NOMO-1 treated with DMSO at 0.1 percent for 48 hours (cell line): ENCODE measurements at regions not wholly inside any gene's neighbourhood (a gene's known extent, or its start where the extent isn't known, plus 50 kb on each side); places are given as distances from the start of the nearest gene placed in this dataset.

Source experiments
- DNase-seq: peaks from one replicate; lab custom pipeline; 2025; ENCODE audit not compliant: unreplicated experiment; lab: John Stamatoyannopoulos, UW

DNA sequence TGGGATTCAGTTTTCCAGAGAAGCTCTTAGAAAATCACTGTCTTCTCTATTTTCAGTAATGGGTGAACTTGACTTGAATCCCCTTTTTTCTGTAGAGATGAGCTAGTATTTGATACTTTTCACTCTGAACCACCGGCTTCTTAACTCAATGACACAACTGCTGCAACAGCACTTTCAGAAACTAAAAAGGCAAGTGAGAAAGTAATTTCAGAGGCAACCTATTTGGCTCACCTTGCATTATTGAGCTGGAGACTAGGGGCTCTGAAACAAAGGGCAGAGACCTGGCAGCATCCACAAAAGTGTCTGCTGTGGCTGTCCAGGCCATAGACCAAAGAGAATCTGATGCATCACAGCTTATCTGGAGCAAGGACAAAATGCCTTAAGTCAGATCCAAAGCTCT is 289.8 kb upstream of the IRAK1BP1 start:
- no peak for DNase-seq

DNA sequence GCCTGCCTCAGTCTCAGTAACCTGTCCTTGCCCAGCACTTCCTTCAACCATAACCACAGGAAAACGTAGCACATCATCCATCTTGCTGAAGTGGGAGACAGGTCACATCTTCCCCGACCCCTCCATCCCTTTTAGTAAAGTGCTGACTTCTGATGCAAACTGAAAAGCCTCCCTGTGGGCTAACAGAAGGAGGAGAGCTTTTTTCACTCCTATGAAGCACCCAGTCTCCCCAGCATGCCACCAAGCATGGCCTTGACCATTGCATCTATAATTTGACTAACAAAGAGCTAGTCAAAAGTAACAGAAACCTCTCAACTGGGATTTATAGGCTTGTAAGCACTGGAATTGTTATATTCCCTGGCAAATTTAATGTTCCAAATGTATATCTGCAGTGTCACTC is 288.9 kb upstream of the IRAK1BP1 start:
- no peak for DNase-seq

DNA sequence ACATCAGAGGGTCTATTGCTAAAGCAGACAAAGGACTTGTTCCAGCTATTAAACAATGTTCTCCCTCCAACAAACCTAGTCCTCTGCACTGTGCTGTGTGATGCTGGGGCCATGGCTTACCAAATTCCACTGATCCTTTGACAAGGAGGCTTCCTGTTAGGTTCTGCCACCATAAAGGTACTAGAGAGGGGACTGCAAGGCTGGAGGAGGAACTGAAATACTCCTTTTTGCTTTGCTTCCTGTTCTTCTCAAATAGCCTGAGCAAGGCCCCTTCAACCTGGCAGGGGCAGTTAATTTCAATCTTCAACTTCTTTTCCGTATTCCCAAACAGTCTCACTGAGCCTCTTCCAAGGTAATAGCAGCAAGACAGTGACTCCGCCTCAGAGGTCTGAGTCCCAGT is 286.4 kb upstream of the IRAK1BP1 start:
- DNase-seq, result no peak

DNA sequence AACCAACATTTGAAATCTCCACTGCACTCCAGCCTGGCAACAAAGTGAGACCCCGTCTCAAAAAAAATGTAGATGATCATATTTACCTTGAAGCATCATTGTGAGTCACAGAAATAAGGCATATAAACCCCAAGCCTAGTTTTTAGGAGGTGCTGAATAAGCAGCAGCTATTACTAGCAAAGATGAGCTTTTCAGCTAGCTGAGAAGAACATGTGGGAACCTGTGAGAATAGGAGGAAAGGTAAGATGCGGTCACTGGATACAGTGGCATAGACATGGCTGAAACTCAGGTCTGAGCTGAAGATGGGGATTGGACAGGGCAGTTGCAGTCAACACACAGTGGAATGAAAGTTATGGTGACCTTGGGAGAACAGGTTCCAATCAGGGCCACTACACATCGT is 284.3 kb upstream of the IRAK1BP1 start:
- no peak for DNase-seq

DNA sequence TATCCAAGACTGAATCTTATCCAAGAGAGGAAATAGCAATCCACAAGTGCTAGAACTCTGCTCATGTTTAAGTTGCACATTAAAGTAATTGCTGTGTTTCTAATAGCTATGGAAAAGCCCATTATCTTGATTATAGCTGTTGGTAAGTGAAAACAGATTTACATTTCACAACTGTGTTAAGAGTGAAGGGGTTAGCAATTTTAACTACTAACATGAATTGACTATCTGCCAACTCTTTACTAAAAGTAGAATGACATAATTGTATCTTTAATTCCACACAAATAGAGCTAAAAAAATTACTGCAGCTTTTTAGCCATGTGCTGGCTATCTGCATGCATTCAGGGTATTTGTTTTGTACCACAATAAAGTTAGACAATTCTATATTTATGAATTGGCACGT is 277.9 kb upstream of the IRAK1BP1 start:
- DNase-seq, result no peak

DNA sequence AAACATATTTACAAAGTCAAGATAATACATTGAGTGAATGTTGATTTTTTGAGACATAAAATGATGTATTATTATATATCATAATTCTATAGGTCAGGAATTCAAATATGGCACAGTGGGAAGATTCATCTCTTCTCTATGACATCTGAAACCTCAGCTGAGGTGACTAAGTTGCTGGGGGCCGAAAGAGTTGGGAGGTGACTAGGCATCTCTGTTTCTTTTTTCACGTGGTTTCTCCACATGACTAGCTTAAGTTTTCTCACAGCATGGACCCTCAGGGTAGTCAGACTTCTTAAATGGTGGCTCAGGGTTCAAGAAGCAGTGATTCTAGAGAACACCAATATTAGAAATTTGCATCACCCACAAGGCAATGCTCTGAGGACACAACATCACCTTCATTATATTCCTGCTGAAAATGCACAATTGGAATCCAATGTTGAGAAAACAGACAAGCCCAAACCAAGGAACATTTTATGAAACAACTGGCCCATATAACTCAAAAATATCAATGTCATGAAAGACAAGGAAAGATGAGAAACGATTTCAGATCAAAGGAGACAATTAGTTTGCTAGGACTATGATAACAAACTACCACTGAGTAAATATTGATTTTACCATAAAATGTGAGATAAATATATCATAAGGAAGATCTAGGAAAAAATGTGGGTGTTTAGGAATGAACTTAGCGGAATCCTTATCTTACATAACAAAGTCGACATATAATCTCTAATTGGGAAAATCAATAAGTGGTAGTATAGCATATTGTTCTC is 273.3 kb upstream of the IRAK1BP1 start:
- no peak for DNase-seq

DNA sequence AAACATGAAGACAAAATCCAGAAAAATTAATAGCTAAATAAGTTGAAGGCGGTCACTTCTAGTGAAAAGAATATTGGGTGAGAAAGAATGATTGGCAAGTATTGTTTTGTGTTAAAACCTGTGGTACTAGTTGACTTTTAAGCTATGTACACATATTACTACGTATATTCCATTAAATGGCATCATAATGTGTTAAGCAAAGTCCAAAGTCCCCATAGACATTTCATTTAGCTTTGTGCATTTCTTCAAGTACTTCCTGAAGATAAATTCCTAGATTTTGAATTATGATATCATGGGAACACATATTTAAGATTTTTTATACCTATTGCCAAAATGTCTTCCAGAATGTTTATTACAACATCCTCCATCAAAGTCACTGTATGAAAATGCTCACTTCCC is 272.7 kb upstream of the IRAK1BP1 start:
- no peak for DNase-seq

DNA sequence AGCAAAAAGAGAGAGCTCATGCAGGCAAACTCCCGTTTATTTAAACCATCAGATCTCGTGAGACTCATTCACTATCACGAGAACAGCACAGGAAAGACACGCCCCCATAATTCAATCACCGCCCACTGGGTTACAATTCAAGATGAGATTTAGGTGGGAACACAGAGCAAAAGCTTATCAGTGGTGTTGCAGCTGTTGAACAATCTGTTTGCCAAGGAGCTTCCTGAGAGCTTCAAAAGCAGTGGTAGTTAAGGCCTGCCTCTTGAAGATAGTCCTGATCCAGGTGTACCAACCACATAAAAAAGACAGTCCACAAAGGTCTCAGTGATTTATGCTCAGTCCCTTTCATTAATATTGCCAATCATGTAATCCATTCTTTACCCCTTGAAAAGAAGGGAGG is 269.4 kb upstream of the IRAK1BP1 start:
- no peak for DNase-seq

DNA sequence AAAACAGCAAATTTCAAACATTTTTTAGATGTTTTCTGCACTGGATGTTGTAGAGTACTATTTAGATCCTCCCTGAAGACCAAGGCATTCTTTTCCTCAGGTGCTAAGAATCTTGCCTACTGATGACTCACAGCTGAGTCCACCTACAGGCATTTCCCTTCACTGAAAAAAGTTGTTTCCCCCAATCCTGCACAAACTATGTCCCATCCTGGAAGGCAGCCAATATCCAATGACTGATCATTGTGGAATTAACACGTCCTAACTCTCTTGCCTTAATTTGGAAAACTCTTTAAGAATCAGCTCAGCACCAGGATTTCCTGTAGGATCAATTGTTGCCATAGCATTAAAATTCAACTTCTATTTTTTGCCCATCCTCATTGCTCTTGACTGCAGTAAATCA is 268.4 kb upstream of the IRAK1BP1 start:
- no peak for DNase-seq

DNA sequence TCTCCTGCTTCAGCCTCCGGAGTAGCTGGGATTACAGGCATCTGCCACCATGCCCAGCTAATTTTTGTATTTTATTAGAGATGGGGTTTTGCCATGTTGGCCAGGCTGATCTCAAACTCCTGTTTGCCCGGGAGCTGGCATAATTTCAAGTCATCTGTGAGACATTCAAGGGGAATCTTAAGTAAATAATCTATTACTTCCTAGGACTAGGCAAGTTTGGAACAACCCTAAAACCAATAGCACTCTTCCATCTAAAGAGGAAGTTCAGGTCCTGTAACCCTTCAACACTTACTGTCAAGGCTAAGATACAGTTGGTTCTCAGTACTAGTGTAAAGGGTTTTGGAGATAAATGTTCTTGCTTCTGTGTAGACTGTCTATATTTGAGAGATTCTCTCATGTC is 267.8 kb upstream of the IRAK1BP1 start:
- no peak for DNase-seq

DNA sequence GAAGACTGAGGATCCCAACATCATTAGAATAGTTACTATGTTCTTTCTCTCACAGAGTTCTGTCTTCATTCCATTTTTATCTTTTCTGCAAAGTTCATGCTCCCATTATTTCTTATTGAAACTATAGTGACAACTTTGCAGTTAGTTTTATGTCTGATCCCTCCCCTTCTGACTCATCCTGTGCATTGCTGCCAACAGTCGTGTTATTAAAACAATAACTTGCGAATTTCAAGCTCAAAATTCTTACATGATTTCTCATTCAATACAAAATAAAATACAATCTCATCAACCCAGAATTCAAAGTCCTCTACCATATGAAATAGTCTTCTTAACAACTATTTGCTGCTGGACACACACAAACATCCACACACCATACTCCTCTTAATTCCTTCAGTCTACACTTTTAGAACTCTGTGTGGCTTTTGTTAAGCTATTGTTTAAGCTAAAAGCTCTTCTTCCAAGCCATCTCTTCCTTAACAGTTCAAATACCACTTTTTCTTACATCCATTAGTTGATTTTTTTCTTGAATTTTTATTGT is 261.4 kb upstream of the IRAK1BP1 start:
- no peak for DNase-seq

DNA sequence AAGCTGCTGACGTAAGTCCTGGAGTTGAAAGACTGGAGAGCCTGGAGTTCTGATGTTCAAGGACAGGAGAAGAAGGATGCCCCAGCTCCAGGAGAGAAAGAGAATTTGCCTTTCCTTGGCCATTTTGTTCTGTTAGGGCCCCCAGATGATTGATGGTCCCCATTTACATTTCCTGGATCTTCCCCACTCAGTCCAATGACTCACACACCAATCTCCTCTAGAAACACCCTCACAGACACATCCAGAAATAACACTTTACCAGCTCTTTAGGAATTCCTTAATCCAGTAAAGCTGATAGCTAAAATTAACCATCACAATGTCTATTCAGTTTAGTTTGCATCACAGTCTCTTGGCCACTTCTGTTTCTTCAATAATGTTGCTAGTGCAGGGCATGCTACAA is 260.2 kb upstream of the IRAK1BP1 start:
- DNase-seq, result no peak

DNA sequence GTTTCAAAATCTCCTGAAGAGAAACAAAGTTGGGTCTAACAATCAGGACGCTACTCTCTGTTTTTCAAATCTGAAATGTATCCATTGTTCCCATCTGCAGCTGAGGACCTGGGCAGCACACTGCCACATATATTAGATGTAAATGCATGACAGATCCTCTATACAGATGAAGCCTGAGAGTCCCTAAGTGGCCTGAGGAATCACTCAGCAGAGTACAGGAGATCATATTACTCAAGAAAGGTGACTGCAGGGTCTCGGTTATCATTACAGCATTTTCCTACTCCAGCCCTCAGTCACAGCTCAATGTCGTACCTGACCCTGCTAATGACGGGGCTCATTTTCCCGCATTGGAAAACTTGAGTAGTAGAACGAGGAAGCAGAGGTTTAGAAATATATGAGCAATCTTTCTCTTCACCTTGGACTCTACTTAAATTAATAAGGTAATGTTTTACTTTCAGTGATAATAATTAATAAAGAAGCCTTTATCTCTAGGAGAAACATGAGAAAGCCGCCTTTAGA is 256.2 kb upstream of the IRAK1BP1 start:
- DNase-seq, result no peak

DNA sequence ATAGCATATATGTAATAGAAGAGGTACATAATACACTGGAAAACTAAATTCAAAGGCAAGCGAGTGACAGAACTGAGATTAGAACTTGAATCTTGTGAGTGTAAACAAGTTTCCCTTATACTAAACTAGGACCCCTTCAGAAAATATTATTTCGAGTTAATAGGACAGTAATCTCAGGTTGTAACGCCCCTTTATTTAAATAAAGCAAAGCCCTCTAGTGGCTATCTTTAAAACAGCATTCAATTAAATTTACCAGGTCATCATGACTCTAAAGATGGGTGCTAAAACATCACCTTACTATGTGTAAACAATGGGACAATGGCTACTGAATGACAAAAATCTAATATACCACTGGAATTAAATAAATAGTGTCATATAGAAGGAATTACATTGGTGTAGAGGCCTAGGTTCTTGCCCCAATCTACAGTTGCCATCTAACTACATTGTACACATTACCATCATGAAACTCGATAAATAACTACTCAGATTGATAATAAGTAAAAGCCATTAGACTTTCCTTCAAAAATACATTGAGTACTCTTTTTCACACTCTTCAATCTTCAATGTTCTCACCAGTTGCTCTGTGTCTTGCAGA is 255.4 kb upstream of the IRAK1BP1 start:
- DNase-seq, result no peak

DNA sequence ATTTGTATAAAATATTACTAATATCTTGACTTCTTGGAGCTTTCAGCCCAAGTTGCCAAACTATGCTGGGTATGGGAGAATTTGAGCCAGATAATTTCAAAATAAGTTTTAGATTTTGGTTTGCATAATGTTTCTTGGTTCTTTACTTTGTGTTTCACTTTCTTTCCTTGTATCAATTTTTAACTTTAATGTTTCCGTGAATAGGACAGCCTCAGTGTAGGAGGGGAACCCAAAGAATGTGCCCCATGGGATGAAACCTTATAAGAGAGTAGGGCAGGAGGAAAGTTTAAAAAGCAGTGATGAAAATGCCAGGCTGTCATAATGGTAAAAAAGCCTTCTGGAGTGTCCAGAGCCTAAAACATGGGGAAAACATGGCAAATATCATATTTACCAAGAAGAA is 252.4 kb upstream of the IRAK1BP1 start:
- DNase-seq, result no peak

DNA sequence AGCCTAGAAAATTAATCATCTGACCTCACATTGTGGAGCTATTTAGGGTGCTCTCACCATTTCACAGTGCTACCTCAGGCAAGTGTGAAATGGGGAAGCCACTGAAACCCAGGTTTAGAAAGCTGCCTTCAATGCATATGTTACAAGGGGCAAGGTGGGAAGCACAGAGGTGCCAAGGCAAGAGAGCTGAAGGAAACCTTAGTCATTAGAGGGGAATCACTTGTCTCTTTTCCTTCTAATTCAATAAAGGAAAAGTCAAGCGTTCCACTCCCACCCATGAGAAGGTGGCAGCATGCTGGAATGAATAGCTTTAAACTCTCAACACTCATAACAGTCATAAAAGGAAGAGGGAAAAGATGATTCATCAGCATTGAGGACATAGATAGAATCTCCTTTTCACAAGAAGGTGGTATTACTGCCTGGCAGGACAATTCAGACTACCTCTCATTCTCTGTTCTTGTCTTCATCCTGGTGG is 251.9 kb upstream of the IRAK1BP1 start:
- no peak for DNase-seq

DNA sequence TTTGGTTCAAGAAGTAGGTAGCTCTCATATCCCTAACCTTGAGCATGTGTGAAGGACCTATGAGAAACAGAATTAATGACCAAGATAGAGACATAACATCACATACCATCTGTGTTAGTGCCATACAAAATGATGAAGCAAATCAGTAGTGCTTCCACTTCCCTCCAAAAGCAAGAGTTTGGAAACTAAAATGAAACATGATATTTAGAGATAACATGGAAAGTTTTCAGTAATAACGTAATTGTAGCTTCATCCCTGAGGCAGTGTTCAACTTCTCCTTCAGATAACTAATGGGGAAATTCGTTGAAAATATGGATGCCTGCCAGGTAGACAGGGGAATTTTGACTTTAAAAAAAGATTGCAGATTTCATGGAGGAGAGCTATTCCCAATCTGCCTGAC is 248.4 kb upstream of the IRAK1BP1 start:
- DNase-seq, result no peak

DNA sequence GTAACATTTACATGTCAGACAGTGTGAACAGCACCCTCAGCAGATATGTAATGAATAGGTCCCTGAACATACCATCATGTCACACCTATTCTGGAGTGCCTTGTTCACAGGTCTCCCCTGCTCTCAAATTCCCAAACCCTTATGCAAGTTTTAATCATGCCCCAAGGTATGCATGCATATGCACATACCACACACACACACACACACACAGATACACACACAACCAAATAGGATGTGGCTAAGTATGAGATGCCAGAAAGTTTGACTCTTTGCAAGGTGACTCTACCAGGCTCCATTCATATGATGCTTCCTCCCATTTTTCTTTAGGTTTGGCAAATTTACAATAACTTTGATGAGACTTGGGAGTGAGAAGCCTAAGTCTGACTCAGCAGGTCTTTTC is 243.8 kb upstream of the IRAK1BP1 start:
- DNase-seq, result no peak

DNA sequence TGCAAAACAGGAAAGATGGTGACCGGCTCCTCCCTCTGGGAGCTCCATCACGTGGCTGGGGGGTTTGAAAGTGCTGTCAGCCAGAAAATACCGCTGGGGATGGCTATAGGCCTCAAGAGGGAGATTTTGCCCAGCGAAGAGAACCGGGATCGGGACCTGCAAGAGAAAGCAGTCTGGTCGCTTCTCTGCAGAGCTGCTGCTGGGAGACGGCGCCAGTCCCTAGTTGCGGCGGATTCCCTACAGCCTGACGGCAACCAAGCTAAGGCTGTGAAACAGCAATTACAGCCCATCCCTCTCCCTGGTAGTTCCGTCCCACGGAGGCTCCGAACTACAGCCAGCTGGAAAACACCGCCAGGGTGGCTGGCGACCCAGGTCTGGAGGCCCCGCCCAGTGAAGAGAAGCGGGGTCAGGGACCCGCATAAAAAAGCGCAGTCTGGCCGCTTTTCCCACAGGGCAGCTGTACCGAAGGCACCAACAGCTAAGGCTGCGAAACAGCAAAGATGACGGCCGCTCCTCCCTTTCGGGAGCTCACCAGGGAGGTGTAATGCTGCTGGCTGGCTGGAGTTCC is 238.1 kb upstream of the IRAK1BP1 start:
- DNase-seq, result no peak

DNA sequence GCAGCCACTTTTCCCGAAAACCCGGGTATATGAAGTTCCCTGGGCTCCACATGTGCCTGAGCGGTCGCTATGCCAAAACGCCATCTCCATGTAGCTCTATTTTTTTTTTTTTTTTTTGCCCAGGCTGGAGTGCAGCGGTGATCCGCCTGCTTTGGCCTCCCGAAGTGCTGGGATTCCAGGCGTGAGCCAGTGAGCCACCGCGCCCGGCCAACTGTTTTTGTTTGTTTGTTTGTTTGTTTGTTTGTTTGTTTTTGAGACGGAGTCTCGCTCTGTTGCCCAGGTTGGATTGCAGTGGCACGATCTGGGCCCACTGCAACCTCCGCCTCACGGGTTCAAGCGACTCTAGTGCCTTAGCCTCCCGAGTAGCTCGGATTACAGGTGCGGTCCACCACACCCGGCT is 237.5 kb upstream of the IRAK1BP1 start:
- DNase-seq, result no peak

DNA sequence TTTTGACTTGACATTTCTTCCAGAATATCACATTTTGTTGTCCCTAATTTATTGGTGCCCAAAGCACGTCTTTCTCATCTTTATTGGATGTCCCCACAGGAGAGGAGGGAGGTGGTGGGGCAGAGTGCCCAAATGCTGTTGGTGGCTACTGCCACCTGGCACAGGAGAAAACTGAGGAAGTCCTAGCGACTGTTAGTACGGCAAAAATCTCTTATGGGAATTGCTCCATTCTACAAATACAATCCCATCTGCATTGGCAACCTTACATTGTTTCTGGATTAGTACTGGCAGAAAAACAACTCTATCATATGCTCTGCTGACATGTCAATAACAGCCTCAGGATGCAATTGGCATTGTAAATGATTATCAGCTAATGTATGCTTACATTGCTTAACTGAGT is 235.4 kb upstream of the IRAK1BP1 start:
- DNase-seq, result no peak
